ENCODE measurements at regions not wholly inside any gene's neighbourhood (a gene's known extent, or its start where the extent isn't known, plus 50 kb on each side); places are given as distances from the start of the nearest gene placed in this dataset.

GRCh38 chr4:162403932-162404331, 240.1 kb upstream of the FSTL5 start:
- H3K9me3 ChIP-seq (ENCODE audit: severe bottlenecking), result no peaks in the 10 kb centered on the region
- H3K27ac ChIP-seq (ENCODE audit: poor library complexity, severe bottlenecking), result no peak overlapping the region
- ATAC-seq (ENCODE audit: low read depth) (no peak), DNase-seq (ENCODE audit: low spot score) (no peak)
- no peak overlapping the region for H3K4me3 ChIP-seq (ENCODE audit: severe bottlenecking)
- no peak for TF ChIP-seq CTCF (IDR thresholded peaks at IDR 0.05; ENCODE audit: poor library complexity, severe bottlenecking)
- no peaks in the 10 kb centered on the region for H3K36me3 ChIP-seq (ENCODE audit: low read depth)
- H3K27me3 ChIP-seq (ENCODE audit: insufficient read depth, poor library complexity, severe bottlenecking), result no peaks in the 10 kb centered on the region
- no peaks in the 10 kb centered on the region for H3K4me1 ChIP-seq (ENCODE audit: insufficient read depth, poor library complexity, severe bottlenecking)

GRCh38 chr4:162403419-162403818, 239.6 kb upstream of the FSTL5 start:
- no peak for DNase-seq (ENCODE audit: low spot score)
- no peak for TF ChIP-seq CTCF (IDR thresholded peaks at IDR 0.05; ENCODE audit: poor library complexity, severe bottlenecking)

GRCh38 chr4:162401021-162401420, 237.2 kb upstream of the FSTL5 start:
- Histone ChIP-seq H3K27me3 (ENCODE audit: insufficient read depth, poor library complexity, severe bottlenecking) (no peaks in the 10 kb centered on the region), H3K4me1 (ENCODE audit: insufficient read depth, poor library complexity, severe bottlenecking) (no peaks in the 10 kb centered on the region), H3K4me3 (ENCODE audit: severe bottlenecking) (no peak overlapping the region), H3K36me3 (ENCODE audit: low read depth) (no peaks in the 10 kb centered on the region), H3K9me3 (ENCODE audit: severe bottlenecking) (no peaks in the 10 kb centered on the region), H3K27ac (ENCODE audit: poor library complexity, severe bottlenecking) (no peak overlapping the region)
- no peak for TF ChIP-seq CTCF (IDR thresholded peaks at IDR 0.05; ENCODE audit: poor library complexity, severe bottlenecking)
- DNase-seq (ENCODE audit: low spot score) (no peak), ATAC-seq (ENCODE audit: low read depth) (no peak)

More at GRCh38 chr4:162403419-162403818, 239.6 kb upstream of the FSTL5 start:
- H3K27me3 ChIP-seq (ENCODE audit: insufficient read depth, poor library complexity, severe bottlenecking), result no peaks in the 10 kb centered on the region
- no peak for ATAC-seq (ENCODE audit: low read depth)
- H3K4me3 ChIP-seq (ENCODE audit: severe bottlenecking), result no peak overlapping the region
- no peaks in the 10 kb centered on the region for H3K36me3 ChIP-seq (ENCODE audit: low read depth)
- no peaks in the 10 kb centered on the region for H3K4me1 ChIP-seq (ENCODE audit: insufficient read depth, poor library complexity, severe bottlenecking)
- H3K9me3 ChIP-seq (ENCODE audit: severe bottlenecking), result no peaks in the 10 kb centered on the region
- no peak overlapping the region for H3K27ac ChIP-seq (ENCODE audit: poor library complexity, severe bottlenecking)

- ATAC-seq (ENCODE audit: low read depth) (no peak), DNase-seq (ENCODE audit: low spot score) (no peak)
- no peaks in the 10 kb centered on the region for H3K27me3 ChIP-seq (ENCODE audit: insufficient read depth, poor library complexity, severe bottlenecking)
- H3K4me1 ChIP-seq (ENCODE audit: insufficient read depth, poor library complexity, severe bottlenecking), result no peaks in the 10 kb centered on the region
- no peaks in the 10 kb centered on the region for H3K9me3 ChIP-seq (ENCODE audit: severe bottlenecking)
- TF ChIP-seq CTCF (IDR thresholded peaks at IDR 0.05; ENCODE audit: poor library complexity, severe bottlenecking), result no peak
- H3K27ac ChIP-seq (ENCODE audit: poor library complexity, severe bottlenecking), result no peak overlapping the region
- no peak overlapping the region for H3K4me3 ChIP-seq (ENCODE audit: severe bottlenecking)
- no peaks in the 10 kb centered on the region for H3K36me3 ChIP-seq (ENCODE audit: low read depth)
Measured at GRCh38 chr4:162392946-162393345, 229.1 kb upstream of the FSTL5 start.

GRCh38 chr4:162366146-162366545, 202.3 kb upstream of the FSTL5 start:
- DNase-seq (ENCODE audit: low spot score), result no peak
- ATAC-seq (ENCODE audit: low read depth), result no peak
- Histone ChIP-seq H3K9me3 (ENCODE audit: severe bottlenecking) (no peaks in the 10 kb centered on the region), H3K4me1 (ENCODE audit: insufficient read depth, poor library complexity, severe bottlenecking) (no peaks in the 10 kb centered on the region), H3K36me3 (ENCODE audit: low read depth) (no peaks in the 10 kb centered on the region), H3K27me3 (ENCODE audit: insufficient read depth, poor library complexity, severe bottlenecking) (no peaks in the 10 kb centered on the region), H3K4me3 (ENCODE audit: severe bottlenecking) (no peak overlapping the region), H3K27ac (ENCODE audit: poor library complexity, severe bottlenecking) (no peak overlapping the region)
- no peak for TF ChIP-seq CTCF (IDR thresholded peaks at IDR 0.05; ENCODE audit: poor library complexity, severe bottlenecking)

All from RWPE2 (cell line).